ENCODE measurements at regions not wholly inside any gene's neighbourhood (a gene's known extent, or its start where the extent isn't known, plus 50 kb on each side); places are given as distances from the start of the nearest gene placed in this dataset.
"Not testable (repeated sequence)": the region's sequence is repeated elsewhere in the genome, so short reads cannot be mapped to it uniquely, and the experiment has no call there.

DNA sequence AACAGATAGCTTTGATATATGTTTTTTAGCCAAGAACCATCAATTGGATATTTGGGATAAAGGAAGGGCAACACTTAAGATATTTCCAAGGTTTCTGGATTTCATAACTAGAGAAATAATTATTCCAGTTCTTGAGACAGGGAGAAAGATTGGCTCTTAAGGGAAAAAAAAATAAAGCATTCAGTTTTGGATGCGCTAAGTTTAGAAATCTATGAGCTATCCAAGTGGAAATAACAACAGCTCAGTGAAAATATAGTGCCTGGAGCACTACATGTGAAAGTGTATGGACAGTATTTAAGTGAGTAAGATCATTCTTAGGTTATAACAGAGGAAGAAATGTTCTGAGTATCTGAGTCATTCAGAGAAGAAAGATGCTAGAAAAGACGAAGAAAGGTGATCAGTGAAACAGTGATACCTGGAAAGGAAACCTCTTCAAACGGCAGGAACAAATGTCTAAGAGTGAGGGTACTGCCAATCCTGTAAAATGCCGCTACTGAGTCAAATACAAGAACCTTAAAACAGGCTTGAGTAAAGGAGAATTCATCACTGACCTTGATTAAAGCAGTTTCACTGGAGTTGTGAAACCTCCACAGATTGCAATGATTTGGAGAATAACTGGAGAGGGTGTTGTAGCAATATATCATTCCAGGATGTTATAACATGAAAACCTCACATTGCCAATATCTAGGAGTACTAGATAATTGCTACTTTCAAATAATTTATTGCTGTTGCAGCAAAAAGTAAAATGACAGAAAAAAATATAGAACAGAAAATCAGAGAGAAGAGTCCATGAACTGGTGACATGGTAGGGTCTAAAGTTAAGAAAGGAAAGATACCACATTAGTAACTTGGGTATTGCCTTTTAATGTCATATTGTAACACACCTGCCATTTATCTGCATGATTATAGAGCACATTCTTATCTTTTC lies 482.1 kb upstream of the RGS18 start:
- no peak for DNase-seq

DNA sequence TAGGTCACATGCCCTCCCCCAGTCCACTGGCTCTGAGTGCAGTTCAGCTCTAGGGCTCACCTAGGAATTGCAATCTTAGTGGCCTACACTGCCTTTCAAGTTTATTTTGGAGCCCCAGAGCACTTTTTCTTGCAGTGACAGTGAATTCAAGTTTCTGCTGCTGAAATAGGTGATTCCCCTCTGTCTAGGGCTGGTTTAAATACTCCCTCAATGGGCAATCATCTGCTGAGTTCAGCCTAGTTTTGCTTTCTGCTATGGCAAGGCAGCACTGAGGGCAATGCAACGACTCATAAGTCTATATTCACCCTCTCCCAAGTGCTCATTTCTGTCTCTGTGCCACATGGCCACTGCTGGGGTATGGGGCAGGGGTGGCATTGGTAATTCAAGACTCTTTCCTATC lies 472.6 kb upstream of the RGS18 start:
- no peak for DNase-seq

DNA sequence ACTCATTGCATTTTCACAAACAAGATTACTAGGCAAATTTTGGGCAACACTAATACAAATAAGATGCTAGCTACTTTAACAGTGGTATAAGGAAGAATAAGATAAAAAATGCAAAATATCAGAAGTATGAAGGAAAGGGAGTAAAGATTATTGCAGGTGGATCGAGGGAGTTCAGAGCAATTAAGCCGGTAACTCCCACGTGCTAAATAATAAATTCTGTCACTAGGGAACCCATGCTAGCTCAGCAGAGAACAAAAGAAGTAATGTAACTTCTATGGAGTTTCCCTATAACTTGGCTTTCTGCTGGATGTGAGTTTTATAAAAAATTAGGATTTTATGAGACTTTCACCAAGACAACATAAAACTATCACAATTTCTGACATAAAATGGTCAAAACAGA lies 470.5 kb upstream of the RGS18 start:
- DNase-seq = no peak

DNA sequence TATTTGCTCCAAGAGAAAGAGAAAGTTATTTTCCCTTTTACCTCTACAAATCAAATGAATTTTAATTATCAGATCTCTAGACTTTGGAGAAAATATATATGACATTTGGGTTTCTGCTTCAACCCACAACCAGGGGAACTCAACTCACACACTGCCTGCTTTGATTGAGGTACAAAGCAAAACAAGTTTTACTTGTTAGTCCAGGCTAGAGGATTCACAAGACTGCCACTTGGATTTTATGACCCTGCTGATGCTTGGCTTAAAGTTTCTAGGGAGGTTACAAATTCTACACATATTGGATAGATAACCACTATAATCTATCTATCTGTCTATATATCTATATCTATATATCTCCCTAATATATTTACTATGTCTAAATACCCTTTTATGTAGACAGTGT lies 467.3 kb upstream of the RGS18 start:
- DNase-seq = no peak

DNA sequence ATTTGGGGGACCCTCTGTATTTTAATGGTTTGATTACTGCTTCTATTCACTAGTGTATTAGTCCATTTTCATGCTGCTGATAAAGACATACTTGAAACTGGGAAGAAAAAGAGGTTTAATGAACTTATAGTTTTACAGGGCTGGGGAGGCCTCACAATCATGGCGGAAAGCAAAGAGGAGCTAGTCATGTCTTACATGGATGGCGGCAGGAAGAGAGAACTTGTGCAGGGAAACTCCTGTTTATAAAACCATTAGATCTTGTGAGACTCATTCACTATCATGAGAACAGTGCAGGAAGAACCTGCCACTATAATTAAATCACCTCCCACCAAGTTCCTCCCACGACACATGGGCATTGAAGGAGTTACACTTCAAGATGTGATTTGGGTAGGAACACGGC lies 464.5 kb upstream of the RGS18 start:
- no peak for DNase-seq

DNA sequence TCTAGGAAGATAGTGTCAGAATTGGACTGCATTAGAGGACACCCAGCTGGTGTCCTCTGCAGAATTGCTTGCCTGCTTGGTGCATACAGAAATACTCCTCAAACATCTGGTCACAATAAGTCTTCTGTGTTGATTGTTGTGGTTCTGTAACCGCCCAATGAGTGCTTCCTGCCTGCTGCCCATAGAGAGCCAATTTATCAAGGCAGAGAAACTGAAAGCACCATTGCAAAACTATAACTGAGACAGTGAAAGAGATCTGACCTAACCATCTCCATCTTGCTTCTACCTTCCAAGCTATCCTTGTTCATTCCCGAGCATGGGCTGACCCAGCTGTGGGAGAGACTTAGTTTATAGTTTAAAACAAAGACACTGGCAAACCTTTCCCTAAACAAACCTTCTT lies 462.4 kb upstream of the RGS18 start:
- DNase-seq = no peak

DNA sequence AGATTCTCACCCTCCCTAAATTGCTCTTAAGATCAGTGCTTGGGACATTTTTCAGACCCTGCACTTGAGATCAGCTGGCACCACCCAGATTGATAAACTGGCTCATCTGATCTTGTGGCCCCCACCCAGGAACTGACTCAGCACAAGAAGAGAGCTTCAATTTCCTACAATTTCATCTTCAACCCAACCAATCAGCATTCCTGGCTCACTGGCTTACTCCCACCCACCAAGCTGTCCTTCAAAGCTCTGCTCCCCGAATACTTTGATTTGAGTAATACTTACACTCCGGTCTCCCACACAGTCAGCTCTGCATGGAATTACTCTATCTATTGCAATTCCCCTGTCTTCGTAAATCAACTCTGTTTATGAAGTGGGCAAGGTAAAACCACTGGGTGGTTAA lies 461.9 kb upstream of the RGS18 start:
- no peak for DNase-seq

DNA sequence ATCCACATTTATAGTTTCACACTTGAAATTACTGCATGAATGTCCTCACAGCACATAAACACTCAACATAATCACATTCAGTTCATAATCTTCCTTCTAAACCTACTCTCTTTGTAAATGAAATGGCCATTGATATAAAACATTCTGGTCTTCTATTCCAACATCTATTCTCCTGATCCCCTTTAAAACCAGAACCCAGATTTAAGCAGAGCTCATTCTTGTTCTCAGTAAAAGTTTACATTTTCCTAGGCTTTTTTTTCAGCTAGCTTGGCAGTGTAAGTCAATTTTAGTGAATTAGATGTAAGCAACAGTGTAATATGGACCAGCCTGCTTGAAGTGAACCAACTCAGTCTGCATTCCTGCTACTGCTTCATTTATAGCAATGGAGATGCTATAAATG lies 460.7 kb upstream of the RGS18 start:
- no peak for DNase-seq

DNA sequence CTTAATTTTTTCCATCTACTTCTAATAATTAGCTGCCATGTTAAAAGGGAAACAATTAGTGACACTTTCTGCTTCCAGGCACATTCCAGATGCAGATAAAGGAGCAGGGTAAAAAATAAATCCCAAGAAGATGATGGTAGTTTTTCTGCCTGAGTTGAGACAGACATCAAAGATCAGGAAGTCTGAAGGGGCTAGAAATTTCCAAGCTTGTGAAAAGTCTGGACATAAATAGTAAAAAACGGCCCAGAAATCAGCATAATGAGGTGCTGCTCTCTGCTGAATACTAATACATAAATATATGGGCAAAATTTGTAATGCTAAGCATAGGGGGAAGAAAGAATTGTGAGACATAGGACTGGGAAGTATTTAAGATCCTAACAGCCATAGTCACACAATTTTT lies 460.0 kb upstream of the RGS18 start:
- DNase-seq = no peak

DNA sequence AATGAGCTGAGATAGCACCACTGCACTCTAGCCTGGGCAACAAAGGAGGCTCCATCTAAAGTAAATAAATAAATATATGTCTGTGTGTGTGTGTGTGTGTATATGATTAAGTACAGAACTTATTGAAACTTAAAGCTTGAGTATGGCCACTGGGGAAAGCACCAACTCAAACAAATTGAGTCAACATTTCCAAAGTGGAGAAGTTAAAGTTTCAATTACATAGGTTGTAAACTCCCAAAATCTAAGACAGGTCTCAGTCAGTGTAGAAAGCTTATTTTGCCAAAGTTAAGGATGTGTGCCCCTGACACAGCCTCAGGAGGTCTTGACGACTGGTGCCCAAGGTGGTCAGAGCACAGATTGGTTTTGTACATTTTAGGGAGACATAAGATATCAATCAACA lies 458.9 kb upstream of the RGS18 start:
- no peak for DNase-seq

DNA sequence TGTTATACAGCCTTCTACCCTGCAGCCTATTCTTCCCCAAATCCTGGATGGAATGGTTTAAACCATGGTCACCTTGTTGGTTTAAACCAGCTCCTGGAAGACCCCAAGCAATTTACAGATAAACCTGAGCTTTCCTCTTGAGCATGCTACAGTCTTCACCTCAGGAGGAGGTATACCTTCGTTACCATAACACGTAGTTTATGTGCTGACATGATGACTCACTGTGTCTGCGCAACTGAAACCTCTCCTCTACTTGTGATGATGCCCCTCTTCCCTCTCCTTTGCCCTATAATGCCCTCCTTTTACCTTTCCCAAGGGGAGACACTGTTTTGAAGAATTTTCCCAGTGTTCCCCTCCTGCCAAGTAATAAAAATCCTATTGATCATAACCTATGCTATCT lies 457.3 kb upstream of the RGS18 start:
- no peak for DNase-seq

DNA sequence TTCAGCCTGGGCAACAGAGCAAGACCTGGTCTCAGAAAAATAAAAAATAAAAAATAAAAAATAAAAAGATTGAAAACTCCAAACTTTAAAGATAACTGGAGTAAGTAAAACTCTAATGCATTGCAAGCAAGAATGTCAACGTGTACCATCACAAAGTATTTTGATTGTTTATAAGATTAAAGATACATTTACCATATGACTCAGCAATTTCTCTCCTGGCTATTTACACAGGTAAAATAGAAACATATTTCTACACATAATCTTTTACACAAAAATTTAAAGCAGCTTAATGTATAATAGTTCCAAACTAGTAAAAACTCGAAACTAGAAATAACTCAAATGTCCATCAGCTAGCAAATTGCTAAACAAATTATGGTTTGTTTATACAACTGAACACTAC lies 456.1 kb upstream of the RGS18 start:
- no peak for DNase-seq

DNA sequence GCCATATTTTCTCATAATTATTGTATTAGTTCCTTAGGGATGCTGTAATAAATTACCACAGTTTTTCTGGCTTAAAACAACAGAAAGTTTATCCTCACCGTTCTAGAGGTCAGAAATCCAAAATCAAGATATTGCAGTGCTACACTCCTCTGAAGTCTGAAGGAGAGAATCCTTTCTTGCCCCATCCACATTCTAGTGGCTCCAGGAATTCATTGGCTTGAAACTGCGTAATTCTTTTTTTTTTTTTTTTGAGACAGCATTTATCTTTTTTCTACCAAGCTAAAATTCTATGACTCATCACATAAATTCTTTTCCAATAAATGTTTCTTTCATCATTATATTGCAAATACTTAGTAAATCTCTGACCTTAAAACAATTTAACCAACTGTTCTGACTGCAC lies 451.0 kb upstream of the RGS18 start:
- no peak for DNase-seq

DNA sequence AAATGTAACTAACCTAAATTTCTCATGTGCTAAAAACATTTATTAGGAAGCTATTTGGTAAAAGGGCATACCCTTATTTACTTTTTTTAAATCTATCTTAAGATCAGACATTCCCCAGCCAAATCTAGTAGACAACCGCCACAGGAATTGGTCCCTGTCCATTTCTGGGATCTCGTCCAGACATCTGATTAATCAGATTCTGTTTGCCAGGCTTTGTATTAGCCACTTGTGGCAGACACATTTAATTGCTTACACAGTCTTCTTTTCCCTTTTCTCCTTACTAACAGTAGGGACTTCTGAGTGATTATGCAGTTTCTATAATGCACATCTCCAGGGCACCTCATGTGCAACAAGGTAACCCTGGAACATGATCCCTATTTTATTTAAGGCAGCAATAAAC lies 449.0 kb upstream of the RGS18 start:
- DNase-seq = no peak

DNA sequence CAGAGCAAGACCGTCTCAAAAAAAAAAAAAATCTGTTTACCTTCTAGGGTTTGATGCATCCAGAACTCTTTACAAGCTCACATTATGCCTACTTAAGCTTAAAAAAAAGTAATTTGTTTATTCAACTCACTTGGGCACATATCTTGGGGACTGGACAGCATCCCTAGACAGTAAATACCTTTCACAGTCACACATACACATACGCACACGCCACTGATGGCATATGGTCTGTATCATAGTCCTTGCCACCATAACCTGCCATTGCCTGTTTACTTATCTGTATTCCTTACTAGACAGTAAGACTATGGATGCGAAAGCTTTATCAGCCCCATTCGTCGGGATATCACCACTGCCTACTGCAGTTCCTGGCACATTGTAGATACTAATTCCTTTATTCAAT lies 446.3 kb upstream of the RGS18 start:
- no peak for DNase-seq

DNA sequence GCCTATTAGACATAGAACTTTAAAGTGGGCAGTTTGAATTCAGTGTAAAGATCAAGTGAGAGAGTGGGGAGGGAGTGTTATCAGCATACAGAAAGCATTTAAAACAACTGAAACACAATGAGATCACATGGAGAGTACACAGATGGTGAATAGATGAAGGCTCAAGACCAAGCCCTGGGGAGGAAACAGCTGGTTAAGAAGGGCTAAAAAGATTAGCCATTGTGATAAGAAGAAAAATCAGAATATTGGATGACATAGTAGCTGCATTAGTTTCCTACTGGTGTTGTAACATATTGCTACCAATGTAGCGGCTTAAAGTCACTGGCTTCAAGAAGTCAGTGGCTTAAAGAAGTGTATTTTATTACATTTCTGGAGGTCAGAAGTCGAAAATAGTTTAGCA lies 443.4 kb upstream of the RGS18 start:
- no peak for DNase-seq

DNA sequence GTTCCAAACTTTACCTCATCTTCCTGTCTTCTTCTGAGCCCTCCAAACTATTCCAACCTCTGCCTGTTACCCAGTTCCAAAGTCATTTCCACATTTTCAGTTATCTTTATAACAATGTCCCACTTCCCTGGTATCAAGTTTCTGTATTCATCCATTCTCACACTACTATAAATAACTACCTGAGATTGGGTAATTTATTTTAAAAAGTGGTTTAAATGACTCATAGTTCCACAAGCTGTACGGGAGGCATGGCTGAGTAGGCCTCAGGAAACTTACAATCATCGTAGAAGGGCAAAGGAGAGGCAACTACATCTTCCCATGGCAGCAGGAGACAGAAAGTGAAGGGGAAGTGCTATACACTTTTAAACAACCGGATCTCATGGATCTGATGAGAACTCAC lies 428.5 kb upstream of the RGS18 start:
- no peak for DNase-seq

DNA sequence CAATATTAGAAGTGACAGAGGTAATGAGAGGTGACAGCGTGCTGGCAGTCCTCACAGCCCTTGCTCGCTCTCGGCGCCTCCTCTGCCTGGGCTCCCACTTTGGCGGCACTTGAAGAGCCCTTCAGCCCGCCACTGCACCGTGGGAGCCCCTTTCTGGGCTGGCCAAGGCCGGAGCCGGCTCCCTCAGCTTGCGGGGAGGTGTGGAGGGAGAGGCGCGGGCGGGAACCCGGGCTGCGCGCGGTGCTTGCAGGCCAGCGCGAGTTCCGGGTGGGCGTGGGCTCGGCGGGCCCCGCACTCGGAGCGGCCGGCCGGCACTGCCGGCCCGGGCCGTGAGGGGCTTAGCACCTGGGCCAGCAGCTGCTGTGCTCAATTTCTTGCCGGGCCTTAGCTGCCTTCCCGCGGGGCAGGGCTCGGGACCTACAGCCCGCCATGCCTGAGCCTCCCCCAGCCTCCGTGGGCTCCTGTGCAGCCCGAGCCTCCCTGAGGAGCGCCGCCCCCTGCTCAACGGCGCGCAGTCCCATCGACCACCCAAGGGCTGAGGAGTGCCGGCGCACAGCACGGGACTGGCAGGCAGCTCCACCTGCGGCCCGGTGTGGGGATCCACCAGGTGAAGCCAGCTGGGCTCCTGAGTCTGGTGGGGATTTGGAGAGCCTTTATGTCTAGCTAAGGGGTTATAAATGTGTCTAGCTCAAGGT lies 426.5 kb upstream of the RGS18 start:
- DNase-seq = not testable (repeated sequence)

DNA sequence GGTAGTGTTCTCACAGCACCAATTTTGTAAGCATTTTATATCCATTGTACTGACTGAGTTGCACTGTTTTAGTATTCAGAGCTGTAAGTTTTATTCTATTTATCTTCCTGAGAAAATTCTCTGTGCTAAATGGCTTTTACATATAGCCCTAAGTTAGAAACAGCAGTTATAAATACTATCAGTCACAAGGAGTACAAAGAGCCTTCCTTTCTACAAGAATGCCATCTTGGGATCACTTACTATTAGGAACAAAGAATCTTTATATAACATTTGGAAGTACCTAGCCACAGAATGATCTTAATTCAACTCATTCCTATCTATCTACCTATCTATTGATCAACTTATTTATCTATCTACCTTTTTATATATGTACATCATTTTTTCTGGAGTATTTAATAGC lies 423.9 kb upstream of the RGS18 start:
- DNase-seq = no peak

DNA sequence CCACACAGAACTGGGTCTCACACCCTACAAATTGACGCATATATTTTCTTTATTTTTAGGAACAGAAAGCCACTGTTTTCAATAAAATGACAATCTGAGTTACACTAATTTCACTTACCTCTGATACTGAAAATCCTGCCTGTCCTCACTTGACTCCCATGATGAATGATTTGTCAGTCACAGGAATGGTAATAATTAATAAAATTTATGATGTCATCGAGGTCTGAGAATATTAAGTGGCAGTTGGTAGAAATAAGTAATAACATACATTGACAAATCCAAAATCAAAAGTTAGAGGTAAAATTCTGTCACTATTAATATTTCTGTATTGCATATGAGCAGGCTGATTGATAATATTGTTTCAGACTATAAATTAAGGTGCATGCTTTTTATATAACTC lies 418.7 kb upstream of the RGS18 start:
- DNase-seq = no peak

DNA sequence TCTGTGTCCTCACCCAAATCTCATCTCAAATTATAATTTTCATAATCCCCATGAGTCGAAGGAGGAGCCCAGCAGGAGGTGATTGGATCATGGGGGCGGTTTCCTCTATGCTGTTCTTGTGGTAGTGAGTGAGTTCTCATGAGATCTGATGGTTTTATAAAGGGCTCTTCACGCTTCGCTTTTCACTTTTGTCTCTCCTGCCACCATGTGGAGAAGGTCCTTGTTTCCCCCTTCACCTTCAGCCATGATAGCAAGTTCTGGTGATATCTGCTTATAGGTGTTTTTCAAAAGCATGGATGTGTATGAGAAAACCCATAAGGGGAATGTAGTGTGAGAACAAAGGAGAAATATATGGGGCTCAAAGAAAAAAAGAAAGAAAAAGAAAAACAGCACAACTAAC lies 405.9 kb upstream of the RGS18 start:
- DNase-seq = no peak

DNA sequence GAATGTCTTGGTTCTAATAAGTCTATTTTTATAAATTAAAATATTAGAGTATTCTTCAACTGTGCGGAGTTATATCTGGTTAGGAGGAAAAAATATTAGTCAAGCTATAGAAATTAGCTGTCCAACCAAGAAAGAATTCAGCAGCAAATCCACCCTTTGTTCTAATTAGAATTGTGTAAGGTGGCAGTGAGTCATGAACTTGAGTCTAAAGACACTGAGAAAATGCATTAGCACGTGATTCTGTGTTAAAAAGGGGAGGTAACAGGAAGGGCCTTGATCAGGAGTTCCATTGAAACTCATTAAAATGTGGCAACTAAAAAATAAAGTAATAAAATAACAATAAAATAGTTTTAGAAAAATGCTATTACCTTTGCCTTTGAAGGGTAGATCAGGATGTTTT lies 398.2 kb upstream of the RGS18 start:
- DNase-seq = no peak

DNA sequence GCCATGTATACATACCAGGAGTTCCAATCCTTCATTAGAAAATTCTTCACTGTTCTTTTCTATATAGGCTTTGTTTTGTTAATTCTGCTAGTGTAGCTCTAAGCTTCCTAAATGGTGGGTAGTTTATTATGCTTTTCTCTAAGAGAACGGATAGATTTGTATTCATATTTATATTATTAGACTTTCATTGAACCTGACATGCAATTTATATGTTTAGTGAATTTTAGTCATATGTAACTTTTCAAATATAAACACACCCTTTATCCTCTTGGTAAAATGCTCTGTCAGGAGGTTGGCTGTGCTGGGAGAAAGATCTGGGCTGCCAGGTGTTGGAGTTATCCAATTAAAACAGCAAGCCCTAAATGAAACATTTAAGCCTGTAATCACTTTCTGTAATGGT lies 369.7 kb upstream of the RGS18 start:
- no peak for DNase-seq

DNA sequence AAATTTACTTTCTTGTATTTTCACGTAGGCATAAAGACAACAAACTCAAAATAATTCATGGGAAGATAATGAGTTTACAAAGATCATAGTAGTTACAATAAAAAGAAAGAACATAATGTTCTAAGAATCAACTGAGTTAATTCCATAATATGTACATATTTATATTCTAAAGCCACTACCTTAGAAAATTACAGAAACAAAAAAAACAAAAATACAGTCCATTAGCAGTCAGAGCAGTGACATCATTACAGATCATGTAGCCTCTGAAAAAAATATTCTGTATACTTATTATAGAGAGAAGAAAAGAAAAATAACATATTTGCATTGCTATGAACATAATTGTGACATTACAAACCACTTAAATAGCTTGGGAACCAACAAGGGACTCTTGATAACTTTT lies 360.1 kb upstream of the RGS18 start:
- no peak for DNase-seq
